HG02885 (cell line): ENCODE measurements at regions not wholly inside any gene's neighbourhood (a gene's known extent, or its start where the extent isn't known, plus 50 kb on each side); places are given as distances from the start of the nearest gene placed in this dataset.
"Not testable (repeated sequence)": the region's sequence is repeated elsewhere in the genome, so short reads cannot be mapped to it uniquely, and the experiment has no call there.

Experiments used
- ATAC-seq: cut with Tn5 transposase; IDR thresholded peaks from one replicate; pipeline ENCODE4 v1.9.1; 2021; ENCODE audit warnings: mild to moderate bottlenecking; ENCODE audit not compliant: unreplicated experiment, poor library complexity

- peak; percentile 67 for ATAC-seq
These were observed 88.0 kb upstream of the RPRML start for GRCh38 chr17:47066841-47067682.

- ATAC-seq, result no peak
These were observed 87.0 kb upstream of the RPRML start for GRCh38 chr17:47066095-47066494.

- no peak for ATAC-seq
These were observed 85.6 kb upstream of the RPRML start for GRCh38 chr17:47064684-47065083.

GRCh38 chr17:47063475-47063874 is 84.4 kb upstream of the RPRML start:
- ATAC-seq, result no peak

- ATAC-seq, result not testable (repeated sequence)
These were observed 83.8 kb upstream of the RPRML start for GRCh38 chr17:47062851-47063250.

- ATAC-seq, result not testable (repeated sequence)
These were observed 81.0 kb upstream of the RPRML start for GRCh38 chr17:47060005-47060404.

GRCh38 chr17:47057830-47058229 is 78.8 kb upstream of the RPRML start:
- no peak for ATAC-seq

- ATAC-seq, result not testable (repeated sequence)
These were observed 78.2 kb upstream of the RPRML start for GRCh38 chr17:47057279-47057678.

- not testable (repeated sequence) for ATAC-seq
These were observed 77.6 kb upstream of the RPRML start for GRCh38 chr17:47056687-47057086.
